ENCODE measurements at regions not wholly inside any gene's neighbourhood (a gene's known extent, or its start where the extent isn't known, plus 50 kb on each side); places are given as distances from the start of the nearest gene placed in this dataset.
A peak's percentile ranks its signal among the peaks of the same experiment; 100 is the strongest.

GRCh38 chrX:134173541-134174272, 63.3 kb upstream of the CCDC160 start:
- DNase-seq (ENCODE audit: low read depth in 3 of 3) = no peak

GRCh38 chrX:134174273-134174660, 62.7 kb upstream of the CCDC160 start:
- no peak for DNase-seq (ENCODE audit: low read depth in 3 of 3)

- no peak for DNase-seq (ENCODE audit: low read depth in 3 of 3)
Measured at GRCh38 chrX:134174859-134175258, 62.1 kb upstream of the CCDC160 start.

- no peak for DNase-seq (ENCODE audit: low read depth in 3 of 3)
Measured at GRCh38 chrX:134177527-134177926, 59.5 kb upstream of the CCDC160 start.

- no peak for DNase-seq (ENCODE audit: low read depth in 3 of 3)
Measured at GRCh38 chrX:134180601-134181274, 56.2 kb upstream of the CCDC160 start.

GRCh38 chrX:134181275-134181660, 55.7 kb upstream of the CCDC160 start:
- no peak for DNase-seq (ENCODE audit: low read depth in 3 of 3)

GRCh38 chrX:134183665-134184064, 53.3 kb upstream of the CCDC160 start:
- no peak for DNase-seq (ENCODE audit: low read depth in 3 of 3)

- DNase-seq (ENCODE audit: low read depth in 3 of 3) = no peak
Measured at GRCh38 chrX:134184936-134185335, 52.0 kb upstream of the CCDC160 start.

GRCh38 chrX:134186362-134187121, 50.4 kb upstream of the CCDC160 start:
- DNase-seq (ENCODE audit: low read depth in 3 of 3) = peak in 1 of 3 donors; percentile 38

Data from stimulated activated CD4-positive, alpha-beta T cell treated with anti-CD3 and anti-CD28 coated beads, TNF-alpha, amount 100 ng/mL, for 48 hours (primary cell).